Karpas-422 (cell line): ENCODE measurements at regions not wholly inside any gene's neighbourhood (a gene's known extent, or its start where the extent isn't known, plus 50 kb on each side); places are given as distances from the start of the nearest gene placed in this dataset.

ENCODE experiments used
- DNase-seq: peaks from one replicate; pipeline ENCODE4 v3.0.0-alpha.2; 2015
- H2AFZ ChIP-seq: fragments of 200-600 bp; sonication (generic); 2 replicates; pipeline ENCODE4 v1.6.1; 2014; ENCODE audit warnings: antibody characterized with exemption, low read length, mixed read lengths
- H3K27ac ChIP-seq: fragments of 200-600 bp; sonication (generic); 2 replicates; pipeline ENCODE4 v1.5.1; 2014; ENCODE audit warnings: mild to moderate bottlenecking, low read length, moderate library complexity
- H3K27me3 ChIP-seq: fragments of 200-600 bp; sonication (generic); 2 replicates; pipeline ENCODE4 v1.6.1; 2014; ENCODE audit warnings: low read length, mixed read lengths
- H3K36me3 ChIP-seq: fragments of 200-600 bp; sonication (generic); 2 replicates; pipeline ENCODE4 v1.6.1; 2014; ENCODE audit warnings: low read length, mixed read lengths; ENCODE audit not compliant: insufficient read depth
- H3K4me1 ChIP-seq: fragments of 200-600 bp; sonication (generic); 2 replicates; pipeline ENCODE4 v1.6.1; 2014; ENCODE audit warnings: mild to moderate bottlenecking, low read length, mixed read lengths
- H3K4me2 ChIP-seq: fragments of 200-600 bp; sonication (generic); 2 replicates; pipeline ENCODE4 v1.6.1; 2014; ENCODE audit warnings: low read length, low read depth, mild to moderate bottlenecking; ENCODE audit not compliant: poor library complexity, severe bottlenecking
- H3K4me3 ChIP-seq: fragments of 200-600 bp; sonication (generic); 2 replicates; pipeline ENCODE4 v1.5.1; 2014; ENCODE audit warnings: mild to moderate bottlenecking, antibody characterized with exemption, low read length, mixed read lengths
- H3K79me2 ChIP-seq: fragments of 200-600 bp; sonication (generic); 2 replicates; pipeline ENCODE4 v1.6.1; 2014; ENCODE audit warnings: mild to moderate bottlenecking, low read length, mixed read lengths
- H3K9ac ChIP-seq: fragments of 200-600 bp; sonication (generic); 2 replicates; pipeline ENCODE4 v1.6.0; 2014; ENCODE audit warnings: low read length
- H3K9me2 ChIP-seq: fragments of 200-600 bp; sonication (generic), shearing (Covaris generic); replicated peaks from 2 replicates; pipeline ENCODE4 v1.6.0; 2014; ENCODE audit warnings: mild to moderate bottlenecking, low read length, moderate library complexity; ENCODE audit not compliant: insufficient read depth
- H3K9me3 ChIP-seq: fragments of 300-700, 200-600 bp; sonication (generic); 2 replicates; pipeline ENCODE4 v1.6.1; 2014; ENCODE audit warnings: low read length, mixed read lengths
- H4K20me1 ChIP-seq: fragments of 200-600 bp; sonication (generic); 2 replicates; pipeline ENCODE4 v1.6.1; 2014; ENCODE audit warnings: mild to moderate bottlenecking, antibody characterized with exemption, low read length, low read depth; ENCODE audit not compliant: insufficient read depth

- Histone ChIP-seq H3K9ac (no peak overlapping the region), H3K27ac (no peak overlapping the region), H3K4me2 (no peak overlapping the region), H3K27me3 (no peaks in the 10 kb centered on the region), H3K4me3 (no peak overlapping the region), H3K4me1 (no peaks in the 10 kb centered on the region), H3K79me2 (no peaks in the 10 kb centered on the region), H3K36me3 (no peaks in the 10 kb centered on the region), H3K9me3 (no peaks in the 10 kb centered on the region), H3K9me2 (no peaks in the 10 kb centered on the region), H2AFZ (no peak overlapping the region), H4K20me1 (no peaks in the 10 kb centered on the region)
- no peak for DNase-seq
These were observed 405.9 kb downstream of the IRS2 start for GRCh38 chr13:109380457-109380856.

GRCh38 chr13:109379930-109380329, 406.5 kb downstream of the IRS2 start:
- Histone ChIP-seq H3K79me2 (no peaks in the 10 kb centered on the region), H3K4me3 (no peak overlapping the region), H3K27ac (no peak overlapping the region), H3K9me2 (no peaks in the 10 kb centered on the region), H3K4me2 (no peak overlapping the region), H3K4me1 (no peaks in the 10 kb centered on the region), H4K20me1 (no peaks in the 10 kb centered on the region), H3K9me3 (no peaks in the 10 kb centered on the region), H3K36me3 (no peaks in the 10 kb centered on the region), H3K9ac (no peak overlapping the region), H3K27me3 (no peaks in the 10 kb centered on the region), H2AFZ (no peak overlapping the region)
- no peak for DNase-seq

GRCh38 chr13:109376936-109377335, 409.4 kb downstream of the IRS2 start:
- H3K9me2 ChIP-seq: no peaks in the 10 kb centered on the region
- H3K4me3 ChIP-seq: no peak overlapping the region
- no peaks in the 10 kb centered on the region for H3K79me2 ChIP-seq
- no peaks in the 10 kb centered on the region for H4K20me1 ChIP-seq
- no peak for DNase-seq
- H3K4me1 ChIP-seq: no peaks in the 10 kb centered on the region
- no peaks in the 10 kb centered on the region for H3K27me3 ChIP-seq
- H3K9ac ChIP-seq: no peak overlapping the region
- H3K9me3 ChIP-seq: no peaks in the 10 kb centered on the region
- no peak overlapping the region for H3K27ac ChIP-seq
- H3K36me3 ChIP-seq: no peaks in the 10 kb centered on the region
- H2AFZ ChIP-seq: no peak overlapping the region
- H3K4me2 ChIP-seq: no peak overlapping the region

GRCh38 chr13:109374609-109375200, 411.7 kb downstream of the IRS2 start:
- no peak for DNase-seq
- Histone ChIP-seq H3K4me1 (no peaks in the 10 kb centered on the region), H3K9ac (no peak overlapping the region), H2AFZ (no peak overlapping the region), H3K9me3 (no peaks in the 10 kb centered on the region), H3K36me3 (no peaks in the 10 kb centered on the region), H3K27ac (no peak overlapping the region), H3K4me3 (no peak overlapping the region), H3K9me2 (no peaks in the 10 kb centered on the region), H4K20me1 (no peaks in the 10 kb centered on the region), H3K27me3 (no peaks in the 10 kb centered on the region), H3K4me2 (no peak overlapping the region), H3K79me2 (no peaks in the 10 kb centered on the region)

GRCh38 chr13:109372666-109373065, 413.7 kb downstream of the IRS2 start:
- Histone ChIP-seq H3K36me3 (no peaks in the 10 kb centered on the region), H3K27me3 (no peaks in the 10 kb centered on the region), H3K9me3 (no peaks in the 10 kb centered on the region), H3K4me2 (no peak overlapping the region), H3K79me2 (no peaks in the 10 kb centered on the region), H3K4me1 (no peaks in the 10 kb centered on the region), H2AFZ (no peak overlapping the region), H3K9ac (no peak overlapping the region), H3K9me2 (no peaks in the 10 kb centered on the region), H3K27ac (no peak overlapping the region), H3K4me3 (no peak overlapping the region), H4K20me1 (no peaks in the 10 kb centered on the region)
- no peak for DNase-seq

- no peaks in the 10 kb centered on the region for H3K36me3 ChIP-seq
- H3K79me2 ChIP-seq: no peaks in the 10 kb centered on the region
- no peak overlapping the region for H3K27ac ChIP-seq
- no peaks in the 10 kb centered on the region for H3K27me3 ChIP-seq
- no peaks in the 10 kb centered on the region for H3K4me1 ChIP-seq
- H3K9me2 ChIP-seq: no peaks in the 10 kb centered on the region
- no peak overlapping the region for H3K4me2 ChIP-seq
- H2AFZ ChIP-seq: no peak overlapping the region
- H4K20me1 ChIP-seq: no peaks in the 10 kb centered on the region
- H3K9me3 ChIP-seq: no peaks in the 10 kb centered on the region
- no peak for DNase-seq
- H3K4me3 ChIP-seq: no peak overlapping the region
- no peak overlapping the region for H3K9ac ChIP-seq
These were observed 415.3 kb downstream of the IRS2 start for GRCh38 chr13:109371066-109371465.

GRCh38 chr13:109370496-109370895, 415.9 kb downstream of the IRS2 start:
- H2AFZ ChIP-seq: no peak overlapping the region

GRCh38 chr13:109369353-109370052, 416.9 kb downstream of the IRS2 start:
- DNase-seq: no peak
- no peak overlapping the region for H2AFZ ChIP-seq
- H3K36me3 ChIP-seq: no peaks in the 10 kb centered on the region
- H3K4me1 ChIP-seq: no peaks in the 10 kb centered on the region
- no peak overlapping the region for H3K4me3 ChIP-seq
- H3K4me2 ChIP-seq: no peak overlapping the region
- no peaks in the 10 kb centered on the region for H3K79me2 ChIP-seq
- H4K20me1 ChIP-seq: no peaks in the 10 kb centered on the region
- H3K27ac ChIP-seq: no peak overlapping the region
- no peak overlapping the region for H3K9ac ChIP-seq
- no peaks in the 10 kb centered on the region for H3K27me3 ChIP-seq
- no peaks in the 10 kb centered on the region for H3K9me3 ChIP-seq
- no peaks in the 10 kb centered on the region for H3K9me2 ChIP-seq

More at GRCh38 chr13:109370496-109370895, 415.9 kb downstream of the IRS2 start:
- Histone ChIP-seq H3K4me2 (no peak overlapping the region), H4K20me1 (no peaks in the 10 kb centered on the region), H3K4me3 (no peak overlapping the region), H3K36me3 (no peaks in the 10 kb centered on the region), H3K9me2 (no peaks in the 10 kb centered on the region), H3K79me2 (no peaks in the 10 kb centered on the region), H3K4me1 (no peaks in the 10 kb centered on the region), H3K9ac (no peak overlapping the region), H3K27ac (no peak overlapping the region), H3K27me3 (no peaks in the 10 kb centered on the region), H3K9me3 (no peaks in the 10 kb centered on the region)
- no peak for DNase-seq
